GM19023 (cell line): ENCODE measurements at regions not wholly inside any gene's neighbourhood (a gene's known extent, or its start where the extent isn't known, plus 50 kb on each side); places are given as distances from the start of the nearest gene placed in this dataset.
"Not testable (repeated sequence)": the region's sequence is repeated elsewhere in the genome, so short reads cannot be mapped to it uniquely, and the experiment has no call there.

Experiments used
- ATAC-seq: cut with Tn5 transposase; IDR thresholded peaks from one replicate; pipeline ENCODE4 v1.9.1; 2021; ENCODE audit warnings: mild to moderate bottlenecking, moderate library complexity; ENCODE audit not compliant: unreplicated experiment

DNA sequence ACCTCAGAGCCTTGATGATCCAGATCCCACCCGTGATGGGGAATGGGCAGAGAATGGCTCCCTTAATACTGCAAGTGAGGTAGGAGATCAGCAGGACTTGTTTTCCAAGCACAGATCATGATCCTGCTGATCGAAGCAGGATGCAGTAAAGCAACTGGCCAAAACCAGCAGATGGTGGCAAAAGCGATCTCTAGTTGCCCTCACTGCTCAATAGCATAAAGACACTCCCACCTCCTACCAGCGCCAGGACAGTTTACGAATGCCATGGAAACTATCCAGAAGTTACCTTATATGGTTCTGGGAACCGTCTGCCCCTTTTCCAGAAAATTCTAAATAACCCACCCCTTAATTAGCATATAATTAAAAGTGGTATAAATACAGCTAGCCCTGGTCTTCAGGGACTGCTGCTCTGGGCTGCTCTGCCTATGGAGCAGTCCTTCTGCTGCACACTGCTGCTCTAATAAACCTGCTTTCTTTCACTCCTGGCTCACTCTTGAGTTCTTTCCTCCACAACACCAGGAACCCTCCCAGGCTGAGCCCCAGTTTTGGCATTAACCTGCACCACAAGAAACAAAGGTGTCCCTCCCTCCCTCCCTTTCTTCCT, 415.8 kb downstream of the PREX1 start:
- no peak for ATAC-seq

DNA sequence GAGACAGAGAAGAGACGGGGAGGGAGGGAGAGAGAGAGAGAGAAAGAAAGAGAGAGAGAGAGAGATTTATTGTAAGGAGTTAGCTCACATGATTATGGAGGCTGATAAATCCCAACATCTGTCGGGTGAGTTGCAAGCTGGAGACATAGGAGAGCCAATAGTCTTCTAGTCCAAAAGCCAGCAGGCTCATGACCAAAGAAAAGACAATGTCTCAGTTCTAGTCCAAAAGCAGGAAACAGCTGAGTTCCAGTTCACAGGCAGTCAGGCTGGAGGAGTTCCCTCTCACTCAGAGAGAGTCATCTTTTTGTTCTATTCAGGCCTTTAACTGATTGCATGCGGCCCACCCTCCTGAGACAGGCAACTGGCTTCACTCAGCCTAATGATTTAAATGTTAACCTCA, 416.6 kb downstream of the PREX1 start:
- ATAC-seq = no peak

- ATAC-seq = no peak
These were observed 418.7 kb downstream of the PREX1 start for GRCh38 chr20:48409055-48409615.

DNA sequence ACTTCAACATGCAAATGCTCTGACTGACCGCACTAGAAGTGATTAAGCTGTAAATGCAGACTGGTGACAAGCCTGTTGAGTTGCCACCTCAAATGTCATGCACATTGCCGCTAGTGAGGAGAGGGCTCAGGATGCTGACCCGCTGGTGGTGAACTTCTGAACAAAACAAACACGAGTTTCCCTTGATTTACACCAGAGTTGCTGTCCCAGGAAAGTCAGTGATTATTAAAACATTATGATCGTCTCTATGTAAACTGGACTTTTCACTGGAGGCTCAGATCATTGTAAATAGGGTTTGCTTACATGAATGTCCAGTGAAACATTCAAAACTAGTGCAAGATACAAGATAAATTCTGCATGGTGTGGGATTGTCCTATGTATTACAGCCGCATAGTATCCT, 420.1 kb downstream of the PREX1 start:
- no peak for ATAC-seq

- no peak for ATAC-seq
These were observed 420.9 kb downstream of the PREX1 start for GRCh38 chr20:48406912-48407340.

GRCh38 chr20:48406498-48406897, 421.3 kb downstream of the PREX1 start:
- ATAC-seq = no peak

DNA sequence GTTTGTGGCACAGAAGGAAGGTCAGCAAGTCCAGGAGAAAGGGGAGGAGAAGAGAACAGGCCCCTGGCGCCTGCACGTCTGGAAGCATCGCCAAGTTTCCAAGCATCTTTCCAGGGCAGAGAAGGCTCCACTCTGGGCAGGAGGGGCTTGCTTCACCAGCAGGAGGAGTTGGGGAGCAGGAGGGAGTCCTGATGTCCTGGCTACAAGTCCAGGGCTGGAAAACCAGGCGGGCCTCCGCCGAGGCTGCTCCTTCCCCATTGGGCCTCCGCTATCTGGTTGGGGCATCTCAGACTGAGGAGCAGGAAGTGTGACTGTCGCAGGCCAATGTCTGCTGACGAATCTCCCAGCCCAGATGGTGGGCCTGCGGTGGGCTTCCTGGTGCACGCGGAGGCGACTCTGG, 421.9 kb downstream of the PREX1 start:
- no peak for ATAC-seq

- no peak for ATAC-seq
These were observed 423.2 kb downstream of the PREX1 start for GRCh38 chr20:48404598-48404997.

DNA sequence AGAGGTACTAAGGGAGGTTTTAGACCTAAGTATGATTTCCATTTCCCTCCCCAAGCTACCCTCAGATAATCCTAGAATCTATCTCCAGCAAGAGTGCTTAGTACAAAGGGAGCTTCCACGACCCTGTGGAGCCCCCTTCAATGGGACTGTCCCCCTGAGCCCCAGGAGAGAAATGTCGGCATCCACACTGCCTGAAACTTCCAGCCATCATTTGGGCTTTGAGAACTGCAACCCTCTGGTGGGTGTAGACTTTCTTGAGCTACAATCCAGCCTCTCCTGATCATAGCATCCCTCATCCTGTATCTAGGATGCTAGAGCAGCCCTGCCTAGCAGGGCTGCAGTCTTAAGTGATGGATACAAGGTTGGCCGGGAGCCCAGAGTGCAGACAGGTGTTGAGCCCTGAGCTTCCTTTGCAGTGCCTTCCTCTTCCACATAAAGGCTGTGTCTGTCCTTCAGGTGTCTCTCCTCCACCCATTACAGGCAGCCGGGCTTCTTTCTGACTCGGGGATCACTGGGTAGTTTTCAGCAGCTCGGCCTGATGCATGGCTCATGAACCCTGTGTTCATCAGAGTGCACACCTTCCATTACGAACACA, 424.5 kb downstream of the PREX1 start:
- no peak for ATAC-seq

GRCh38 chr20:48401359-48401758, 426.4 kb downstream of the PREX1 start:
- ATAC-seq = no peak

DNA sequence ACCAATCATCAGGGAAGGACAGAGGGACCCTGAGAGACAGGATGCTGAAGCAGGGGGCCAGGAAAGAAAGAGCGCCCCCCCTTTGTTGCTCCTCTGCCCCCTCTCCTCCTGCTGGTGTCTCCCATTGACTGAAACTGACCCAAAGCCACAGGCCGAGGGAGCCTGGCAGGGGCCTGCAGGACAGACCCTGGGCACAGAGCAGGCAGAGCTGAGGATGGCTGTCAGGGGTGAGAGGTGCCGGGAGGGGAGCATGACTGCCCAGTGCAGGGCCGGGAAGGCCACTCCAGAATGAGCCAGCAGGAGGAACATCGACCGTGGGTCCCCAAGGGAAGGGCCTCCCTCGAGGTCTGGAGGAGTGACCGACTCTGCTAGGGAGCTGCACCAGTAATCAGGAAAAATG, 427.8 kb downstream of the PREX1 start:
- ATAC-seq = no peak

GRCh38 chr20:48398506-48399449, 429.0 kb downstream of the PREX1 start:
- no peak for ATAC-seq

GRCh38 chr20:48396981-48397861, 430.6 kb downstream of the PREX1 start:
- ATAC-seq = not testable (repeated sequence)

- no peak for ATAC-seq
These were observed 431.8 kb downstream of the PREX1 start for GRCh38 chr20:48395816-48396546.

DNA sequence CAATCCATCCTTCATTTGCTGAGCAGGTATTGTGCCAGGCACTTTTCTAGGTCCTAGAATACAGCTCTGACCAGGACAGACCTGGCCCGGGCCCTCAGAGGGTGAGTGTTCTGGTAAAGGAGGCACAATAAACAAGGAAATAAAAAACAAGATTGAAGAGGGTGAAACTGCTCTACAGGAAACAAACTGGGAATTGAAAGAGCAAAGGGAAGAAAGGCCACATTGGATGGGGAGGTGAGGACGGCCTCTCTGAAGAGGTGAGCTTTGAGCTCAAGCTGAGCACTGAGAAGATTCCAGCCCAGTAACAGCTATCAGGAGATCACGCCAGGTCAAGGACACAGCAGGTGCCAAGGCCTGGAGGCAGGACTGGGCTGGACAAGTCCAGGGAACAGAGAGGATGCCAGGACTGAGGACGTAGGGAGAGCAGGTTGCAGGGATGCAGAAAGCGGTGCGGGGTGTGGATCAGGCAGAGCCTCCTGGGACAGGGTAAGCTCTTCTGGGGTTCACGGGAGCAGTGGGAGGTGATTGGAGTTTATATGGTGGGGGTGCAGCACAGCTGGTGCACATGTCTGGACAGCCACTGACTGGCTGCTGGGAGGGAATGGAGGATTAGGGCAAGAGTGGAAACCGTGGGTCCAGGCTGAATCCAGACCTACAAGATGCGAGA, 433.3 kb downstream of the PREX1 start:
- no peak for ATAC-seq

DNA sequence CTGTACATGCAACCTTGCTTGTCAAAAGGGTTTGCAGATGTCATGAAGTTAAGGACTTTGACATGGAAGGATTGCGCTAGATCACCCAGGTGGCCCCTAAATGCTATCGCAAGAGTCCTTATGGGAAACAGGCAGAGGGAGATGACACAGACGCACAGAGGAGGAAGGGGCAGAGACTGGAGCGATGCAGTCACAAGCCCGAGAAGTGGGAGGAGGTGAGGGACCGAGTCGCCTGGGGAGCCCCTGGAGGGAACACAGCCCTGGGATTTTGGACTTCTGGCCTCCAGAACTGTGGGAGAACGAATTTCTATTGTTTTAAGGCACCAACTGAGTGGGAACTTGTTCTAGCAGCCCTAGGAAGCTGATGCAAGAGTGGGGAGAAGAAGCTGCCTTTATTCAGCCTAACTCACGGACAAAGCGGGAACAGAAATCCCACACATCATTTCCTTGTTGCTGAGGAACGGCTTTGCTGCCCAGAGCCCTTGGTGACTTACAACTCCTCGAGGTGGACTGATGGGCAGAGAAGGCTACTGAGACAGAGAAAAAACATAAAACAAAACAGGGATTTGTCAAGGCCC, 434.0 kb downstream of the PREX1 start:
- no peak for ATAC-seq

DNA sequence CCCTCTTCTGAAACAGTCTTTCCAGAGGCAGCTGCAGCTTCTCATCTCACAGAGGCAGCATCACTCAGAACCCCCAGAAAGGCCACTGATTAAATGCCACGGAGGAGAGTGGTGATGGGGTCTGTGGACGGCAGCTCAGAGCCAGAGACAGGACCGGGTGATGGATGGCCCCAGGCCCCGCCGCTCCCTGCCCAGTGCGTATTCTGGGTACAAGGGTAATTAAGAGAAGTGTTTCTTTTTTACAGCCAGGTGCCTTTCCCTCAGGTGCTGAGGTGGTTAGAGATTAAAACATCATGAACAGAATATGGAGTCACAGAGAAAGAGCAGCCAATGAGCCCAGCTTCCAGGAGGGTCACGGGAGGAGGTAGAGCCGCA, 434.5 kb downstream of the PREX1 start:
- ATAC-seq = no peak

- no peak for ATAC-seq
These were observed 435.1 kb downstream of the PREX1 start for GRCh38 chr20:48392407-48393310.
